Hepatocyte (in vitro differentiated cells): ENCODE measurements at regions not wholly inside any gene's neighbourhood (a gene's known extent, or its start where the extent isn't known, plus 50 kb on each side); places are given as distances from the start of the nearest gene placed in this dataset.

Source experiments
- CTCF ChIP-seq: fragments of 200-600 bp; sonication (generic); IDR thresholded peaks from 2 replicates; pipeline ENCODE4 v1.5.1; 2016; ENCODE audit warnings: antibody characterized with exemption, mild to moderate bottlenecking; ENCODE audit not compliant: poor library complexity
- EZH2 ChIP-seq: fragments of 200-600 bp; sonication (generic); IDR thresholded peaks from 2 replicates; pipeline ENCODE4 v1.6.1; 2016; ENCODE audit warnings: antibody characterized with exemption, mild to moderate bottlenecking, borderline replicate concordance
- EZH2phosphoT487 ChIP-seq: fragments of 200-600 bp; sonication (generic); IDR thresholded peaks from one replicate; pipeline ENCODE4 v1.6.1; 2018; ENCODE audit warnings: antibody characterized with exemption, mild to moderate bottlenecking, low read depth, moderate library complexity; ENCODE audit not compliant: unreplicated experiment, severe bottlenecking

- TF ChIP-seq EZH2: no peak
- TF ChIP-seq CTCF: no peak
- TF ChIP-seq EZH2phosphoT487: no peak
These were observed 274.7 kb downstream of the MN1 start for GRCh38 chr22:27526901-27527300.
